ENCODE measurements at regions not wholly inside any gene's neighbourhood (a gene's known extent, or its start where the extent isn't known, plus 50 kb on each side); places are given as distances from the start of the nearest gene placed in this dataset.
"Not testable (repeated sequence)": the region's sequence is repeated elsewhere in the genome, so short reads cannot be mapped to it uniquely, and the experiment has no call there.

DNA sequence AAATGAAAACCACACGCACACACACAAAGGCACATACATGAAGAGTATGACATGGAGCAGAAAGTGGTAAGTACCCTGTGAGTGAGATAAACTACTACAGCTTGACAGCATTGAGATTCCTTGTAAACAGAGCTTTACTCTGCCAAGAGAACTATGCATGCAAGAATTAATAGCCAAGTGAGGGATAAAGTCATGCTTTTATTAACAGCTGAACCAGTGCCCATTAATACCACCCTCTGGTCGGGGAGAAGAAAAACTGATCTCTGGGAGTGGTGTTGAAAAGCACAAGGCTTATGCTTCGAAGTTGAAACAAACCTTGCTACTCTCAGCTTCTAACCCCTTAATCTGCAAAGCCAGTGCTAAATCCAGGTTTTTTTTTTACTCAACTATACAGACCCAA is 95.9 kb upstream of the C1QTNF7 start:
- DNase-seq (no peak), ATAC-seq (no peak)
- peaks cover 0 to 17% (median 0%) of the 10 kb centered on the region in 9 donors for H3K4me1 ChIP-seq
- TF ChIP-seq, protein P1, sequence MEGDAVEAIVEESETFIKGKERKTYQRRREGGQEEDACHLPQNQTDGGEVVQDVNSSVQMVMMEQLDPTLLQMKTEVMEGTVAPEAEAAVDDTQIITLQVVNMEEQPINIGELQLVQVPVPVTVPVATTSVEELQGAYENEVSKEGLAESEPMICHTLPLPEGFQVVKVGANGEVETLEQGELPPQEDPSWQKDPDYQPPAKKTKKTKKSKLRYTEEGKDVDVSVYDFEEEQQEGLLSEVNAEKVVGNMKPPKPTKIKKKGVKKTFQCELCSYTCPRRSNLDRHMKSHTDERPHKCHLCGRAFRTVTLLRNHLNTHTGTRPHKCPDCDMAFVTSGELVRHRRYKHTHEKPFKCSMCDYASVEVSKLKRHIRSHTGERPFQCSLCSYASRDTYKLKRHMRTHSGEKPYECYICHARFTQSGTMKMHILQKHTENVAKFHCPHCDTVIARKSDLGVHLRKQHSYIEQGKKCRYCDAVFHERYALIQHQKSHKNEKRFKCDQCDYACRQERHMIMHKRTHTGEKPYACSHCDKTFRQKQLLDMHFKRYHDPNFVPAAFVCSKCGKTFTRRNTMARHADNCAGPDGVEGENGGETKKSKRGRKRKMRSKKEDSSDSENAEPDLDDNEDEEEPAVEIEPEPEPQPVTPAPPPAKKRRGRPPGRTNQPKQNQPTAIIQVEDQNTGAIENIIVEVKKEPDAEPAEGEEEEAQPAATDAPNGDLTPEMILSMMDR (IDR thresholded peaks at IDR 0.05): no peak
- no peak overlapping the region for H3K27ac ChIP-seq
- 40 to 54% methylated on average over 3 of the region's 3 CpGs for WGBS, 2 donors
- H3K9me3 ChIP-seq: no peaks in the 10 kb centered on the region
- intact Hi-C loops (cut with DNase I): no loop called here
- H3K36me3 ChIP-seq: no peaks in the 10 kb centered on the region
- H3K4me3 ChIP-seq: no peak overlapping the region
- no peaks in the 10 kb centered on the region for H3K27me3 ChIP-seq

DNA sequence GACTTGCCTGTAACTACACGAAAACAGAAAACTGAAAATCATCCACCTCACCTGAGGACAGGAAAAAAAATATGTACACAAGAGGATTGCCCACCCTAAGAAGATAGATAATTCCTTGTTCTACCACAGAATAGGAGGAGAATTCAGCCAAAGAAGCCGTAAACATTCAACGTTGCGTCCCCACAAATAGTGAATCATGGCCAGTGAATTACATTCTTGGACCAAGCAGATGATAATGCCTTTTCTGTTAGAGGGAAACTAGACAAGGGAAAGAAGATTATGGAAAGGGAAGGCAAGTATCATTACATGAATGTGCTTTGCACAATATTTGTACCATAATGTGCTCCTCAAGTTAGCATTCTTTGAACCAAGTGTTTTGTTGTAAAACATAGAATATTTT is 95.5 kb upstream of the C1QTNF7 start:
- 93 to 95% methylated on average over 4 of the region's 4 CpGs for WGBS, 2 donors
- ATAC-seq (no peak), DNase-seq (no peak)
- H3K4me1 ChIP-seq: peaks cover 0 to 16% (median 0%) of the 10 kb centered on the region in 9 donors
- H3K36me3 ChIP-seq: no peaks in the 10 kb centered on the region
- intact Hi-C loops (cut with DNase I): no loop called here
- TF ChIP-seq, protein P1 (IDR thresholded peaks at IDR 0.05): no peak
- H3K27me3 ChIP-seq: no peaks in the 10 kb centered on the region
- H3K4me3 ChIP-seq: no peak overlapping the region
- H3K9me3 ChIP-seq: no peaks in the 10 kb centered on the region
- H3K27ac ChIP-seq: no peak overlapping the region

DNA sequence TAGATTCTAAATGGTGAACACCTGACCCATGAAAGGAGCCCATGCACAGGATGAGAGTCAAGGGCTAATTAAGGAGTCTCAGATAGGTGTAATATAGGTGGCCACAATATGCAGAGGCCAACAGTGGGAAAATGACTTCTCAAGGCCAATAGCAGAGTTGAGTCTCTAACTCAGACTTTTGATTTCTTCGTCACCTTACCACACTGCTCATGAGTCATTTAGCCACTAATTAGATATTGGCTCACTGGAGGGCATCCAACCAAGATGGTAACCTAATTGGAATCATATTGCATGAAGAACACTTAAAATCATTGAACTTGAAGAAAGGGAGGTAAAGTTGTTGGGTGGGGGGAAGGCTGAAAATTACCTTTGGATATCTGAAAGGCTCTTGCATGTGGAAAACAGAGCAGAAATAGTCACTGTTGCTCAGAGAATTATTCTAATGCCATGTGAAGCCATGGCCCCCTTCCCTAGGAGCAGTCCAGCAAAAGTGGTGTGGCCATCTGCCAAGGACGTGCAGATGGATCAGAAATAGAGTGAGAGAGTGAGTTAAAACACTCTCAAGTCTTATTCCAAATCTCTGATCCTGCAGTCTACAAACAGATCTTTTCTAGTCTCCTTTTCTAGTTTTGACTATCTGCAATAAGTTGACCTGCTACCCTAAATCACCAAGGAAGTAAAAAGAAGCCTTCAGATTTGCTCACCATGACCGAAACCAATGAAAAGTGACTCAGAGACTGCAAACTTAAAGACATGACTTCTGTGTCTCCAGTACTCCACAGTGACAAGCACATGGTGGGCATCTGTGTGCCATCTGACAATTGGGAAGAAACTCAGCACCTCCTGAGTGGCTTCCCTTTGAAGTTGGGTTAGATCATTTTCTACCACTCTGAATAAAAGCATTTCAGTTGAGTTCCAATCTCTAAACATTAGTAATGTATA is 93.9 kb upstream of the C1QTNF7 start:
- Histone ChIP-seq H3K9me3 (no peaks in the 10 kb centered on the region), H3K4me3 (no peak overlapping the region), H3K27me3 (no peaks in the 10 kb centered on the region), H3K4me1 (peaks cover 0 to 12% (median 0%) of the 10 kb centered on the region in 9 donors), H3K27ac (no peak overlapping the region), H3K36me3 (no peaks in the 10 kb centered on the region)
- WGBS, 2 donors: 52 to 60% methylated on average over 3 of the region's 3 CpGs
- TF ChIP-seq, protein P1 (IDR thresholded peaks at IDR 0.05): no peak
- intact Hi-C loops (cut with DNase I): no loop called here
- ATAC-seq: no peak
- DNase-seq: no peak

DNA sequence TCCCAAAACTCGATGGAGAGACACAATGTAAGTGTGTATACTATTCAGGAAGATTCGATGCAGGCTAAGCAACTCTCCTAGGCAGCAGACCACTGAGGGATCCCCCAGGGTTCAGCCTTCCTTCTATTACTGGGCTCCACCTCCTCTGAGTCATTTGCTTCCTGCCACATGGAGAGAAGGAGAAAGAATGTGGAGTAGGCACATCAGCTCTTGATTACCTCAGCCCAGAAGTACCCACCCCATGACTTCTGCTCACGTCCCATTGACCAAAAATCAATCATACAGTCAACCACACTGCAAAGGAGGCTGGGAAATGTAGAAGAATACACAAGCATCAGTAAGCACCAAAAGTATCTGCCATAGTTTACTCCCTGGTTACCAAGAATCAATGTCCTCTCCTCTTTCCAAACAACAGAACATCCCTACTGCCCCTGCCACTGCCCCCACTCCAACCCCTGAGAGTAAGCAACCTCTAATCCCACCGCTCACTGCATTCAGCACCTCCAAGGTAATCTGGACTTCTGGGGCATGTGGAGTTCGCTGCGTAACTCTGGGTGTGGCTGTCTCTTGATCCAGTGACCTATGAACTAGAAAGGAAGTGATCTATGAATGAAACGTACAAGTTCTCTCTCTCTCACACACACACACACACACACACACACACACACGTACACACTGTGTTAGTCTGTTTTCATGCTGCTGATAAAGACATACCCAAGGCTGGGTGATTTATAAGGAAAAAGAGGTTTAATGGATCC is 91.2 kb upstream of the C1QTNF7 start:
- WGBS, 2 donors: 66 to 82% methylated on average over 8 of the region's 8 CpGs
- Histone ChIP-seq H3K36me3 (no peaks in the 10 kb centered on the region), H3K9me3 (no peaks in the 10 kb centered on the region), H3K4me3 (no peak overlapping the region), H3K4me1 (peaks cover 0 to 12% (median 2%) of the 10 kb centered on the region in 9 donors), H3K27me3 (peaks cover 0 to 6% (median 0%) of the 10 kb centered on the region in 7 donors), H3K27ac (no peak overlapping the region)
- TF ChIP-seq, protein P1 (IDR thresholded peaks at IDR 0.05): no peak
- DNase-seq (no peak), ATAC-seq (no peak)
- intact Hi-C loops (cut with DNase I): no loop called here

DNA sequence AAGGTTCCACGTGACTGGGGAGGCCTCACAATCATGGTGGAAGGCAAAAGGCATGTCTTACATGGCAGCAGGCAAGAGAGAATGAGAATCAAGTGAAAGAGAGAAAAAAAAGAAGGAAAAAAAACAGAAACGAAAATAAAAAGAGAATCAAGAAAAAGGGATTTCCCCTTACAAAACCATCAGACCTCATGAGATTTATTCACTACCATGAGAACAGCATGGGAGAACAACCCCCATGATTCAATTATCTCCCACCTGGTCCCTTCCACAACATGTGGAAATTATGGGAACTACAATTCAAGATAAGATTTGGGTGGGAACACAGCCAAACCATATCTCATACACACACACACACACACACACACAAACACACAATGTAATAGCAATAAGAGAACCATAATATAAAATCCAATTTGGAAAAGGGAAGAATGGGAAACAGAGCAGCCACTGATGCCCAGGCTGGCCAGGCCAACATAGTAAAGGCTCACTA is 90.6 kb upstream of the C1QTNF7 start:
- H3K36me3 ChIP-seq; intact Hi-C loops (cut with DNase I); DNase-seq; H3K4me3 ChIP-seq; H3K9me3 ChIP-seq; ATAC-seq; H3K27me3 ChIP-seq; H3K27ac ChIP-seq: not testable (repeated sequence)
- 59 to 75% methylated on average over 2 of the region's 2 CpGs for WGBS, 2 donors
- H3K4me1 ChIP-seq: peaks cover 0 to 12% (median 5%) of the 10 kb centered on the region in 9 donors
